NOMO-1 treated with DMSO at 0.1 percent for 48 hours (cell line): ENCODE measurements at regions not wholly inside any gene's neighbourhood (a gene's known extent, or its start where the extent isn't known, plus 50 kb on each side); places are given as distances from the start of the nearest gene placed in this dataset.
"Not testable (repeated sequence)": the region's sequence is repeated elsewhere in the genome, so short reads cannot be mapped to it uniquely, and the experiment has no call there.

Experiments used
- DNase-seq: peaks from one replicate; lab custom pipeline; 2025; ENCODE audit not compliant: unreplicated experiment; lab: John Stamatoyannopoulos, UW

DNA sequence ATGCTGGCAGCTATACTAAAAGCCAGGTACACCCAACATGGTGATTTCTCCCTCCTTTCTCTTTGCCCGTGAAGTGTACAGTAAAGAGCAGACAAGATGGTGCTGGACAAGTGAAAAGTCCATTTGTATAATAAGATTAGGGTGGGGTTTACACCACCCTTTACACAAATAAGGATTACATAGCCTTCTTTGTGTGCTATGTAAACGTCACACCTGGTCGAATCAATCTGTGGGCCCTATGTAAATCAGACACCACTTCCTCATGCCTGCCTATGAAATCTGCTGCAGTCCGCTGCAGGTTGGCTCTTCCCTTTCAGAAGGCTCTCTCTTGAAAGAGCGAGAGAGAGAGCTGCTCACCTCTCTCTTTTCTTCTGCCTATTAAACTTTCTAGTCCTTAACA is 1054.3 kb upstream of the SLC39A10 start:
- no peak for DNase-seq

DNA sequence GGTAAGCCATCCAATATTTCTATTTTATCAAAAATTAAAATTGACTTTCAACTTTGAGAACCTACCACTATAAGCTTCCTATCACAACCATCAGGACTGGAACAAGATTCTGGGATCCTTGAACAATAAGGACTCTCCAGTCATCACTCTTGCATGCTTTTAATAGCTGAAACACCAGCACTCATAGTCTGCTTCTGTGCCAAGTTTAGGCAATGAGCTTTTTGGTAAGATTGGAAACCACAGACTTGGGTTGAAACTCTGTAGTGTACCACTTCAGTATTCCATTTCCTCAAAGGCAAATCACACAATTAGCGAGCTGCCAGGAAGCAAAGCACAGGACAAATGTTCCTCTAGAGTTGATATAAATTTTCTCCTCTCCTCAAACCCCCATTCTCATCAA is 1065.8 kb upstream of the SLC39A10 start:
- DNase-seq, result no peak

- no peak for DNase-seq
These were observed 1069.2 kb upstream of the SLC39A10 start for GRCh38 chr2:194587739-194588270.

- DNase-seq, result no peak
These were observed 1089.4 kb upstream of the SLC39A10 start for GRCh38 chr2:194567661-194568017.

DNA sequence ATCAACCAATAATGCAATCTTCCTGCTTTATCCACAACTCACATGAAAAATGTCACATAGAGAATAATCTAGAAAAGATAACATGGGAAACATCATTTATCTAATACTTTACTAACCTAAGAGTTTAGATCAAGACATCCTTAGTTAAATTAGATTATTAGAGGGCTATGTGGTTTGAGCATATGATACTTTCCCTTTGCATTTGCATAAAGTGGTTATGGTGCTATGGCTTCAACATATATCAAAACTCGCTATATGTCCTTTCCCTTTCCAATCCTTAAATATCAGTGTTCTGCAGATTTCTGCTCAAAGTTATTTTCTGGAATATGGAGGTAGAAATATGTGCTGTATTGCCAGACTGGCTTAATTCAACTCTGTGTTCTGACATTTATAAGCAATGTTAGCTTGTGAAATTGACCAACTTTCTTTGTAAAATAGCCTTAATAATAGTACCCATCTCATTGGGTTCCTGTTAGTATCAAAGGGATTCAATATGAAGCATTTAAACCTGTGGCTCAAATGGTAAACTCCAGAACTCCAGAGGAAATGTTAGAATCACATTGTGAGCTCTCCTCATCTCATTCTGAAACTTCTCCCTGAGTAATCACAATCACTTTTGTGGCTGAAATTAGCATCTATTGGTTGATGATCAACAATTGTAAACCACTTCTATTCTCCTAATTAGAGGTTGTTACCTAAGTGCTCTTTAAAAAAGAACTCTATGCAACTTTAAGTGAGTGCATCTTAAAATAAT is 1089.9 kb upstream of the SLC39A10 start:
- no peak for DNase-seq

DNA sequence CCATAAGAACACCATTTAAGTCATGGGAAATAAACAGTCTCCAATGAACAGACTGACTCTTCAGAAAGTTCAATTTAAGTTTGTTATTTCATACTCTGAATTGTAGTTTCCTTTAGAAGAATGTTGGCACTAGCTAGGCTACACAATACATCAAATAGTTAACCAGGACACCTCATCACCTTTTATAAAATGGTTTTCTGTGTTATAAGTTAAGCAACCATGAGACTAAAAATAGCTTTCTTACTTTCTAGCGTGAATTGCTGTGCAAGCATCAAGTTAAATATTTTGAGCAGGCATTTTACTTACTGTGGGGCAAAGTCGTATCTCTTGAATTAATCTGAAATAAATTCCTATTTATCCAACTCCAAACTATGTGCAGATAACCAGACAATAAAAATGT is 1092.6 kb upstream of the SLC39A10 start:
- no peak for DNase-seq

DNA sequence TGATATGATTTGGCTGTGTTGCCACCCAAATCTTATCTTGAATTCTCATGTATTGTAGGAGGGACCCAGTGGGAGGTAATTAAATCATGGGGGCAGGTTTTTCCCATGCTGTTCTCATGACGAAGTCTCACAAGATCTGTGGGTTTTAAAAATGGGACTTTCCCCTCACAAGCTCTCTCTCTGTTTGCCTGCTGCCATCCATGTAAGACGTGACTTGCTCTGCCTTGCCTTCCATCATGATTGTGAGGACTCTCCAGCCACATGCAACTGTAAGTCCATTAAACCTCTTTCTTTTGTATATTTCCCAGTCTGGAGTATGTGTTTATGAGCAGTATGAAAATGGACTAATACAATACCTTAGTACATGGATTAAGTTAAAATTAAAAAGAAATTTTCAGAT is 1094.7 kb upstream of the SLC39A10 start:
- DNase-seq, result no peak

- no peak for DNase-seq
These were observed 1097.1 kb upstream of the SLC39A10 start for GRCh38 chr2:194559964-194560363.

- DNase-seq, result no peak
These were observed 1097.5 kb upstream of the SLC39A10 start for GRCh38 chr2:194559523-194559922.

DNA sequence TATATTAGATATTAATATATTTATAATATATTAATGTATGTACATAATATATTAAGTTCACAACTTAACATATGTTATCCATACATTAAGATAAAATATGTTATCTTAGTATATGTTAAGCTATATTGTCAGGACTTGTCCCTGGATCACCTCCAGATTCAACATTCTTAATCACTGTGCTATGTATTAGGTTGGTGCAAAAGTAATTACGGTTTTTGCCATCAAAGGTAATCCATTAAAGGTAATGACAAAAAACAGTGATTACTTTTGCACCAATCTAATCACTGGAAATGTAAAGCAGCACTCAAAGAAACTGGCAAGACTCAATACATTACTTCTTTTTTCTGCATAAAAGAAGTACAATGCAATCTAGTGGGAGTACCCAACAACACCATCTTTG is 1099.0 kb upstream of the SLC39A10 start:
- DNase-seq, result no peak

GRCh38 chr2:194556629-194557028 is 1100.4 kb upstream of the SLC39A10 start:
- DNase-seq, result no peak

DNA sequence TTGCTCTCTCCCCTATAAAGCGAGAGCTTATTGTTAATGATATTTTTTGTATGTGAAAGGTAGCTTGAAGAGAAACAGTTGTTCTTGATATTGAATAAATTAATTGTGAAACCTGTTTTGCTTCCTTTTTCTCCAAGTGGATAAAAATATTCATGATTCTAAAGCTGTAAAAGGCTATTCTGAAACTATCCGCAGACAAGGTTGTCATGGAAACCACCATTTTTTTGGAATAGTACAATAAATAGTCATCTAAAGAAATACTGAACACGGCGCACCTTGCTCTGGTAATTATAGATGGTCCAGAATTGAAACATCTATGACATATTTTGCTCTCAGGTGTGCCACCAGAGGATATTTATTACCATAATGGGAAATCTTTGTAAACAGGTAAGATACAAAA is 1103.0 kb upstream of the SLC39A10 start:
- DNase-seq, result no peak

- DNase-seq, result no peak
These were observed 1106.3 kb upstream of the SLC39A10 start for GRCh38 chr2:194550702-194551101.

DNA sequence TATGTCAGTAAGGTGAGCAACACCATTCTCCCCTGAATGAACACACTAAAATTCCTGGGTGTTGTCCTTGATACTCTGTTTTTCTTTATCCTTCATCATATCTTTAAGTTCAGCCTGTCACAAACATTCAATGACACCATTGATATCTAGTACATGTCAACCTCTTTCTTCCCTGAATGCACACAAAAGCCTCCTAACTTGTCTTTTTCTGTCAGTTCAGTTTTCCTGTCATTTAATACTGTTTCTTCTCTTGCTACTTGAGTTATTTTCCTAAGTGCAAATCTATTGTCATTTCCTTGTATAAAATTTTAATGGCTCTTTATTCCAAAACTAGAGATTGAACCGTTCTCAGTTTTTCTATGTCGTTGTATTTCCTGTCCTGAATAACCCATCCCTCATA is 1107.6 kb upstream of the SLC39A10 start:
- no peak for DNase-seq

DNA sequence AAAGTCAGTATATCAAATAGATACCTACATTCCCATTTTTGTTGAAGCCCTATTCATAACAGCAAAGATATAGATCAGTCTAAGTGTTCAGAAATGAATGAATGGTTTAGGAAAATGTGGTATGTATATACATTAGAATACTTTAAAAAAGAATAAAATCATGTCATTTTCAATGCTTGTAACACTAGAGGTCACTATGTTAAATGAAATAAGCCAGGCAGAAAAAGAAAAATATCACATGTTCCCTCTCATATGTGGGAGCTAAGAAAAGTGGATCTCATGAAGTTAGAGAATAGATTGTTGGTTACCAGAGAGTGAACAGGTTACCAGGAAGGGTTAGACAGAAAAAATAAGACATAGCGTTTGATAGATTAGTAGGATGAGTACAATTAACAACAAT is 1111.0 kb upstream of the SLC39A10 start:
- DNase-seq, result peak; percentile 5

DNA sequence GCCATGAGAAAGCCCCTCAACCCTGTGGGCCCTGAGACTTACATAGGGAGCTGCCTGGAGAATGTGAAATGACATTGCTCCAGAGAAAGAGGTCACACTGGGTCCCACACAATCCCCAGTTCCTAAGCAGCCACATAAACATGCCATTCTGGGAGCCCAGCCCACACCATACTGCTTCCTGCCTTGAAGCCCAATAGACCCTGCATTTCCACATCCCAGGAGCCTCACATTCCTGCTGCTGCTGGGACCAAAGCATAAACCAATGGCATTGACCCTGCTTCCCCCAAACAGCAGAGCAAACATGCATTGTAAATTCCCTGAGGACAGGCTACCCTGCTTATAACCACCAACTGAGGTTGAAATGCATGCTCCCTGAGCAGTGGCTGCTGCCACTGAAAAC is 1117.6 kb upstream of the SLC39A10 start:
- no peak for DNase-seq

- DNase-seq, result no peak
These were observed 1130.9 kb upstream of the SLC39A10 start for GRCh38 chr2:194526121-194526520.

GRCh38 chr2:194514281-194514680 is 1142.7 kb upstream of the SLC39A10 start:
- no peak for DNase-seq

GRCh38 chr2:194511070-194511469 is 1146.0 kb upstream of the SLC39A10 start:
- DNase-seq, result not testable (repeated sequence)

GRCh38 chr2:194504876-194505275 is 1152.2 kb upstream of the SLC39A10 start:
- DNase-seq, result not testable (repeated sequence)

DNA sequence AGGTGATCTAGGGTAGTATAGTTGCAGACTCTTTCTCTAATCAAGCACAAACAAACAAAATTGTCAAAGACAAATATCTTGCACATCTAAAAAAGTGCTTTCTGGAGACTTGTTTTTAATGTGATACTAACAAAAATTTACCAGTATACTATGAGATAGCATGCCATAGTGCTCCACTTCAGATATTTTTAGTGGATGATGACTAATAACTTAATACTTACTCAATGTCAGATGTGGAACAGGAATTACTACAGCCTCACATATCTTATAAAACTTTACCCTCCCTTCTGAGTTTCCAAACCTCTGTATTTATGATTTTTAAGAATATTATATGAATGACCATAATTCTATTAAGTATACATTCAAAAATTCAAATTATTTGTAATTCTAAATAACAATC is 1162.0 kb upstream of the SLC39A10 start:
- no peak for DNase-seq

DNA sequence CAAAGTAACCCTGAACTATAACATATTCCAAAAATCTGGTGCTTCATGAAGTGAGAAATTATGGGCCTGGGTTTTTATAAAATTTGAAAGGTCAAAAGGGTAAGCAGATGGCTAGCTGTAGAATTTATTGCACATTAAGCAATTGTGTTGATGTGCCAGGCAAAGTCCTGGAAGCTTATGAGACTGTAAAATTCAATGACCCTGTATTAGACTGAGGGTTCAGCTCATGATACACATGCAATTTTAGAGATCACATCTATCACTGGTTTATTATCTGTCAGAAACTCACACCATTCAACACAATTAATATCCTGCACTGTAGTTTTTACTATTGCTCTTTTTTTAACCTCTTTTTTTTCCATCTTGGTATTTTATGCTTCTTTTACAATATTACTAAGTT is 1162.6 kb upstream of the SLC39A10 start:
- no peak for DNase-seq
